GM18867 (cell line): ENCODE measurements at regions not wholly inside any gene's neighbourhood (a gene's known extent, or its start where the extent isn't known, plus 50 kb on each side); places are given as distances from the start of the nearest gene placed in this dataset.
"Not testable (repeated sequence)": the region's sequence is repeated elsewhere in the genome, so short reads cannot be mapped to it uniquely, and the experiment has no call there.

Experiments
- ATAC-seq: cut with Tn5 transposase; IDR thresholded peaks from one replicate; pipeline ENCODE4 v1.9.1; 2021; ENCODE audit warnings: mild to moderate bottlenecking, moderate library complexity; ENCODE audit not compliant: unreplicated experiment

GRCh38 chr10:130261306-130261705, 125.1 kb downstream of the GLRX3 start:
- ATAC-seq = no peak

GRCh38 chr10:130261766-130262165, 125.6 kb downstream of the GLRX3 start:
- ATAC-seq = no peak

GRCh38 chr10:130263289-130263688, 127.1 kb downstream of the GLRX3 start:
- no peak for ATAC-seq

- ATAC-seq = no peak
Measured at GRCh38 chr10:130265542-130265941, 129.4 kb downstream of the GLRX3 start.

GRCh38 chr10:130282492-130283218, 146.5 kb downstream of the GLRX3 start:
- no peak for ATAC-seq

- ATAC-seq = no peak
Measured at GRCh38 chr10:130283219-130283545, 147.0 kb downstream of the GLRX3 start.

GRCh38 chr10:130295761-130296160, 159.6 kb downstream of the GLRX3 start:
- ATAC-seq = not testable (repeated sequence)

GRCh38 chr10:130300608-130301020, 164.4 kb downstream of the GLRX3 start:
- ATAC-seq = no peak

- no peak for ATAC-seq
Measured at GRCh38 chr10:130301021-130301892, 165.1 kb downstream of the GLRX3 start.

GRCh38 chr10:130326954-130327353, 190.8 kb downstream of the GLRX3 start:
- no peak for ATAC-seq

GRCh38 chr10:130329792-130330191, 193.6 kb downstream of the GLRX3 start:
- ATAC-seq = no peak

- no peak for ATAC-seq
Measured at GRCh38 chr10:130333185-130333584, 197.0 kb downstream of the GLRX3 start.

- ATAC-seq = no peak
Measured at GRCh38 chr10:130335336-130335735, 199.1 kb downstream of the GLRX3 start.

GRCh38 chr10:130336617-130337304, 200.6 kb downstream of the GLRX3 start:
- ATAC-seq = no peak

- ATAC-seq = no peak
Measured at GRCh38 chr10:130337305-130337640, 201.1 kb downstream of the GLRX3 start.

- ATAC-seq = no peak
Measured at GRCh38 chr10:130337696-130338635, 201.8 kb downstream of the GLRX3 start.

- no peak for ATAC-seq
Measured at GRCh38 chr10:130338636-130339024, 202.4 kb downstream of the GLRX3 start.

GRCh38 chr10:130339091-130339490, 202.9 kb downstream of the GLRX3 start:
- no peak for ATAC-seq

GRCh38 chr10:130339911-130340310, 203.7 kb downstream of the GLRX3 start:
- ATAC-seq = no peak

- ATAC-seq = no peak
Measured at GRCh38 chr10:130340816-130341215, 204.6 kb downstream of the GLRX3 start.

- ATAC-seq = no peak
Measured at GRCh38 chr10:130341356-130341755, 205.2 kb downstream of the GLRX3 start.
